Loucy (cell line): ENCODE measurements at regions not wholly inside any gene's neighbourhood (a gene's known extent, or its start where the extent isn't known, plus 50 kb on each side); places are given as distances from the start of the nearest gene placed in this dataset.

ENCODE experiments used
- CTCF ChIP-seq: fragments of 200-600 bp; sonication (generic); conservative IDR thresholded peaks from 2 replicates; pipeline ENCODE4 v1.5.1; 2014; ENCODE audit warnings: mild to moderate bottlenecking, antibody characterized with exemption, low read length
- EZH2phosphoT487 ChIP-seq: fragments of 200-600 bp; IDR thresholded peaks from 2 replicates; pipeline ENCODE4 v1.6.1; 2018; ENCODE audit warnings: antibody characterized with exemption, mild to moderate bottlenecking, moderate library complexity, borderline replicate concordance

- TF ChIP-seq CTCF (no peak), EZH2phosphoT487 (no peak)
Observed at GRCh38 chr16:60815033-60815432, 1221.2 kb downstream of the CDH8 start.
